ENCODE measurements at regions not wholly inside any gene's neighbourhood (a gene's known extent, or its start where the extent isn't known, plus 50 kb on each side); places are given as distances from the start of the nearest gene placed in this dataset.

- TF ChIP-seq CTCF (IDR thresholded peaks at IDR 0.05; ENCODE audit: poor library complexity, severe bottlenecking) (no peak), RAD21 (conservative IDR thresholded peaks at IDR 0.05) (no peak), TAF1 (IDR thresholded peaks at IDR 0.05; ENCODE audit: low read depth) (no peak), EP300 (conservative IDR thresholded peaks at IDR 0.05; ENCODE audit: poor library complexity, severe bottlenecking) (no peak), POLR2AphosphoS5 (IDR thresholded peaks at IDR 0.05) (no peak), EZH2 (IDR thresholded peaks at IDR 0.05; ENCODE audit: borderline replicate concordance, insufficient read depth, low read length, poor library complexity, severe bottlenecking) (no peak), REST (IDR thresholded peaks at IDR 0.05; ENCODE audit: borderline replicate concordance) (no peak), MXI1 (conservative IDR thresholded peaks at IDR 0.05; ENCODE audit: poor library complexity, severe bottlenecking) (no peak), SMC3 (conservative IDR thresholded peaks at IDR 0.05; ENCODE audit: poor library complexity) (no peak)
These were observed 183.9 kb downstream of the FAM43A start for GRCh38 chr3:194869482-194870169.
